Adrenal gland (tissue), 5 donors: ENCODE measurements at regions not wholly inside any gene's neighbourhood (a gene's known extent, or its start where the extent isn't known, plus 50 kb on each side); places are given as distances from the start of the nearest gene placed in this dataset.

Experiments
- POLR2A ChIP-seq, 2 donors: fragments of 450-650 bp; IDR thresholded peaks; one replicate each; pipeline ENCODE4 v1.6.1; 2017; ENCODE audit warnings: antibody characterized with exemption in 2 of 2, mild to moderate bottlenecking in 2 of 2, moderate library complexity in 1 of 2
- TF ChIP-seq, protein P1 (sequence below), 6 experiments: fragments of 450-650 bp in 4 of 6; fragments of 200-600 bp in 2 of 6; sonication (generic) in 1 of 6; IDR thresholded peaks; 1 replicate in 5 of 6; 2 replicates in 1 of 6; pipeline versions ENCODE4 v1.5.1 to v1.8.0; 2016 to 2021; ENCODE audit warnings: antibody characterized with exemption in 6 of 6, mild to moderate bottlenecking in 2 of 6, moderate library complexity in 1 of 6
- donor health status: DM: no; HTN: no; CAD: no.

DNA sequence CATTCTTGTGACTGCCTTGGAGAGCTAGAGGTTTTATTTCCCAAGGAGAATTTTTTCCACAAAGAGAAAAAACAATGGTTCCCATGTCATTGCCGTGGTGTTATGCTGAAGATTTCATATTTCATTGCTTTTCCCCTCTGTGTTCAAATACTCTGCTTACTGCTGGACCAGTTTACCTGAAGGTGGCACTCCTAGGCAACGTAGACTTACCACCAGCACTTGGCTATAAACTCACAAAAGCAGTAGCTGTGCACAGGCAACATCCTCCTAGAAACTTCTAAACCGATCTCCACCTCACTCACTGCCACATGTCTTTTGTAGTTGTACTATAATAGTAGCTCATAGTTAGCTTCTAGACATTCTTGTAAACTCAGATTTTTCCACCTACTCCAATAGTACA is 1319.7 kb upstream of the CRIM1 start:
- TF ChIP-seq, protein P1, sequence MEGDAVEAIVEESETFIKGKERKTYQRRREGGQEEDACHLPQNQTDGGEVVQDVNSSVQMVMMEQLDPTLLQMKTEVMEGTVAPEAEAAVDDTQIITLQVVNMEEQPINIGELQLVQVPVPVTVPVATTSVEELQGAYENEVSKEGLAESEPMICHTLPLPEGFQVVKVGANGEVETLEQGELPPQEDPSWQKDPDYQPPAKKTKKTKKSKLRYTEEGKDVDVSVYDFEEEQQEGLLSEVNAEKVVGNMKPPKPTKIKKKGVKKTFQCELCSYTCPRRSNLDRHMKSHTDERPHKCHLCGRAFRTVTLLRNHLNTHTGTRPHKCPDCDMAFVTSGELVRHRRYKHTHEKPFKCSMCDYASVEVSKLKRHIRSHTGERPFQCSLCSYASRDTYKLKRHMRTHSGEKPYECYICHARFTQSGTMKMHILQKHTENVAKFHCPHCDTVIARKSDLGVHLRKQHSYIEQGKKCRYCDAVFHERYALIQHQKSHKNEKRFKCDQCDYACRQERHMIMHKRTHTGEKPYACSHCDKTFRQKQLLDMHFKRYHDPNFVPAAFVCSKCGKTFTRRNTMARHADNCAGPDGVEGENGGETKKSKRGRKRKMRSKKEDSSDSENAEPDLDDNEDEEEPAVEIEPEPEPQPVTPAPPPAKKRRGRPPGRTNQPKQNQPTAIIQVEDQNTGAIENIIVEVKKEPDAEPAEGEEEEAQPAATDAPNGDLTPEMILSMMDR (IDR thresholded peaks at IDR 0.05): no peak
- no peak for TF ChIP-seq POLR2A (IDR thresholded peaks at IDR 0.05)
